Esophagus squamous epithelium (tissue), 4 donors: ENCODE measurements at regions not wholly inside any gene's neighbourhood (a gene's known extent, or its start where the extent isn't known, plus 50 kb on each side); places are given as distances from the start of the nearest gene placed in this dataset.

Source experiments
- CTCF ChIP-seq, 6 experiments: fragments of 450-650 bp in 4 of 6; fragments of 200-600 bp in 2 of 6; sonication (generic) in 2 of 6; IDR thresholded peaks; one replicate each; pipeline ENCODE4 v1.5.1; 2016 to 2019; ENCODE audit warnings: antibody characterized with exemption in 6 of 6, mild to moderate bottlenecking in 4 of 6, moderate library complexity in 4 of 6
- POLR2A ChIP-seq, 4 donors: fragments of 450-650 bp; IDR thresholded peaks; one replicate each; pipeline ENCODE4 v1.6.1; 2017; ENCODE audit warnings: antibody characterized with exemption in 4 of 4, mild to moderate bottlenecking in 4 of 4, moderate library complexity in 3 of 4

DNA sequence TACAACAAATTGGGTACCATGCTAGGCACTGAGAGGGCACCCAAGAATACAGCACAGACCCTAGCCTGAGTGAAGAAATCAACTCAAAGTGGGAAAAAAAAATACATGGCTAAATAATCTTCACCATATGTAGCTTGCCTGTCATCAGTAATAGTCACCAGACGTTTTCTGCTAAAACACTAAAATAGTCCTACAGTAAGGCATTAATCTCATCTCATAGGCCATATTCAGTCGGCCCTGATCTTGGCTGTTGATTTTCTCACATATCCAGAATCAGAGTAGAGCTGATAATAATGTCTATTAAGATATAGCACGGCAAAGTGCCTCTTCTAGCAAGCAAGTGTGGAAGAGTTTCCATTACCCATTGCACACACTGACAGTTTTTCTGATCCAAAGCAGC lies 322.1 kb upstream of the SLC30A5 start:
- no peak for TF ChIP-seq CTCF (IDR thresholded peaks at IDR 0.05)
- no peak for TF ChIP-seq POLR2A (IDR thresholded peaks at IDR 0.05)
